HUES64 (cell line): ENCODE measurements at regions not wholly inside any gene's neighbourhood (a gene's known extent, or its start where the extent isn't known, plus 50 kb on each side); places are given as distances from the start of the nearest gene placed in this dataset.

ENCODE experiments used
- H3K27ac ChIP-seq: 2 replicates; pipeline ENCODE4 v1.7.0; 2013; ENCODE audit warnings: low read depth, low read length, inconsistent platforms
- H3K27me3 ChIP-seq: 2 replicates; pipeline ENCODE4 v1.6.1; 2013; ENCODE audit warnings: mild to moderate bottlenecking, low read length; ENCODE audit not compliant: insufficient read depth
- H3K36me3 ChIP-seq: 2 replicates; pipeline ENCODE4 v1.6.1; 2013; ENCODE audit warnings: mild to moderate bottlenecking, low read length; ENCODE audit not compliant: insufficient read depth
- H3K4me1 ChIP-seq: 2 replicates; pipeline ENCODE4 v1.6.1; 2013; ENCODE audit warnings: mild to moderate bottlenecking, low read length, moderate library complexity; ENCODE audit not compliant: insufficient read depth
- H3K4me3 ChIP-seq: 2 replicates; pipeline ENCODE4 v1.5.1; 2013; ENCODE audit warnings: mild to moderate bottlenecking, low read length, moderate library complexity
- H3K9ac ChIP-seq: 2 replicates; pipeline ENCODE4 v1.6.1; 2013; ENCODE audit warnings: mild to moderate bottlenecking, low read depth, low read length
- H3K9me3 ChIP-seq: 2 replicates; pipeline ENCODE4 v1.6.1; 2013; ENCODE audit warnings: low read depth, low read length; ENCODE audit not compliant: insufficient read depth
- WGBS: fragments of 150-250, 120-280 bp; methylation state at CpG from one replicate; pipeline ENCODE4 v1.1.7; 2013; ENCODE audit warnings: missing lambda C conversion rate; 5-methylcytosine and 5-hydroxymethylcytosine counted together

GRCh38 chr12:66964629-66965028 lies 285.8 kb upstream of the GRIP1 start:
- Histone ChIP-seq H3K27ac (no peak overlapping the region), H3K9me3 (no peaks in the 10 kb centered on the region), H3K27me3 (no peaks in the 10 kb centered on the region)

GRCh38 chr12:66965621-66966020 lies 286.7 kb upstream of the GRIP1 start:
- Histone ChIP-seq H3K4me1 (peaks cover 5% of the 10 kb centered on the region), H3K27ac (no peak overlapping the region), H3K9ac (no peak overlapping the region), H3K27me3 (no peaks in the 10 kb centered on the region), H3K4me3 (no peak overlapping the region), H3K36me3 (no peaks in the 10 kb centered on the region), H3K9me3 (no peaks in the 10 kb centered on the region)
- 89% methylated on average over 1 of the region's 1 CpG for WGBS

More at GRCh38 chr12:66964629-66965028, 285.8 kb upstream of the GRIP1 start:
- 95% methylated on average over 1 of the region's 2 CpGs for WGBS
- Histone ChIP-seq H3K9ac (no peak overlapping the region), H3K4me1 (peaks cover 11% of the 10 kb centered on the region), H3K36me3 (no peaks in the 10 kb centered on the region), H3K4me3 (no peak overlapping the region)

GRCh38 chr12:66971816-66972215 lies 292.9 kb upstream of the GRIP1 start:
- Histone ChIP-seq H3K36me3 (no peaks in the 10 kb centered on the region), H3K27ac (no peak overlapping the region), H3K4me1 (no peaks in the 10 kb centered on the region), H3K27me3 (no peaks in the 10 kb centered on the region), H3K9ac (no peak overlapping the region), H3K4me3 (no peak overlapping the region), H3K9me3 (no peaks in the 10 kb centered on the region)
- 82% methylated on average over 5 of the region's 5 CpGs for WGBS

- Histone ChIP-seq H3K9ac (no peak overlapping the region), H3K9me3 (no peaks in the 10 kb centered on the region), H3K4me3 (no peak overlapping the region), H3K27ac (no peak overlapping the region), H3K36me3 (no peaks in the 10 kb centered on the region), H3K27me3 (no peaks in the 10 kb centered on the region), H3K4me1 (0 out of 2 replicates have a peak, but pooled peaks cover 5% of the 10 kb centered on the region)
Observed at GRCh38 chr12:66976526-66976925, 292.6 kb upstream of the CAND1 start.

- no peaks in the 10 kb centered on the region for H3K27me3 ChIP-seq
- H3K4me1 ChIP-seq, result 0 out of 2 replicates have a peak, but pooled peaks cover 5% of the 10 kb centered on the region
- no peaks in the 10 kb centered on the region for H3K9me3 ChIP-seq
- no peak overlapping the region for H3K4me3 ChIP-seq
- H3K36me3 ChIP-seq, result no peaks in the 10 kb centered on the region
- no peak overlapping the region for H3K9ac ChIP-seq
- 85% methylated on average over 1 of the region's 1 CpG for WGBS
- no peak overlapping the region for H3K27ac ChIP-seq
Observed at GRCh38 chr12:66978802-66979201, 290.4 kb upstream of the CAND1 start.

GRCh38 chr12:66979251-66979650 lies 289.9 kb upstream of the CAND1 start:
- Histone ChIP-seq H3K36me3 (no peaks in the 10 kb centered on the region), H3K27ac (no peak overlapping the region), H3K9ac (no peak overlapping the region), H3K9me3 (no peaks in the 10 kb centered on the region), H3K27me3 (no peaks in the 10 kb centered on the region), H3K4me1 (0 out of 2 replicates have a peak, but pooled peaks cover 5% of the 10 kb centered on the region), H3K4me3 (no peak overlapping the region)
- WGBS, result 91% methylated on average over 1 of the region's 4 CpGs

- Histone ChIP-seq H3K4me3 (no peak overlapping the region), H3K27ac (no peak overlapping the region), H3K36me3 (no peaks in the 10 kb centered on the region), H3K9me3 (no peaks in the 10 kb centered on the region), H3K27me3 (no peaks in the 10 kb centered on the region), H3K4me1 (no peaks in the 10 kb centered on the region), H3K9ac (no peak overlapping the region)
- 77% methylated on average over 1 of the region's 2 CpGs for WGBS
Observed at GRCh38 chr12:66984077-66984476, 285.1 kb upstream of the CAND1 start.

- H3K36me3 ChIP-seq, result no peaks in the 10 kb centered on the region
- H3K4me3 ChIP-seq, result no peak overlapping the region
- H3K27ac ChIP-seq, result no peak overlapping the region
- 89% methylated on average over 3 of the region's 3 CpGs for WGBS
- H3K9me3 ChIP-seq, result no peaks in the 10 kb centered on the region
- H3K9ac ChIP-seq, result no peak overlapping the region
- no peaks in the 10 kb centered on the region for H3K4me1 ChIP-seq
- no peaks in the 10 kb centered on the region for H3K27me3 ChIP-seq
Observed at GRCh38 chr12:66984962-66985361, 284.2 kb upstream of the CAND1 start.

GRCh38 chr12:66999141-66999540 lies 270.0 kb upstream of the CAND1 start:
- no CpG with 5 or more reads among the region's 1 CpG for WGBS
- no peak overlapping the region for H3K27ac ChIP-seq
- no peak overlapping the region for H3K4me3 ChIP-seq
- no peak overlapping the region for H3K9ac ChIP-seq
- no peaks in the 10 kb centered on the region for H3K9me3 ChIP-seq
- no peaks in the 10 kb centered on the region for H3K36me3 ChIP-seq
- H3K4me1 ChIP-seq, result peaks cover 6% of the 10 kb centered on the region; the same call in 1 of the 2 replicates
- H3K27me3 ChIP-seq, result no peaks in the 10 kb centered on the region

GRCh38 chr12:67001251-67001650 lies 267.9 kb upstream of the CAND1 start:
- H3K4me3 ChIP-seq, result no peak overlapping the region

GRCh38 chr12:67002720-67003119 lies 266.4 kb upstream of the CAND1 start:
- H3K4me3 ChIP-seq, result no peak overlapping the region
- H3K27me3 ChIP-seq, result no peaks in the 10 kb centered on the region
- H3K36me3 ChIP-seq, result no peaks in the 10 kb centered on the region
- H3K4me1 ChIP-seq, result no peaks in the 10 kb centered on the region; the same call in 1 of the 2 replicates
- H3K27ac ChIP-seq, result no peak overlapping the region
- H3K9ac ChIP-seq, result no peak overlapping the region
- 92% methylated on average over 2 of the region's 2 CpGs for WGBS
- no peaks in the 10 kb centered on the region for H3K9me3 ChIP-seq

More at GRCh38 chr12:67001251-67001650, 267.9 kb upstream of the CAND1 start:
- Histone ChIP-seq H3K27me3 (no peaks in the 10 kb centered on the region), H3K9ac (no peak overlapping the region), H3K27ac (no peak overlapping the region), H3K9me3 (no peaks in the 10 kb centered on the region), H3K4me1 (peaks cover 5% of the 10 kb centered on the region; the same call in 1 of the 2 replicates), H3K36me3 (no peaks in the 10 kb centered on the region)
- WGBS, result 71% methylated on average over 1 of the region's 2 CpGs

GRCh38 chr12:67006610-67007009 lies 262.5 kb upstream of the CAND1 start:
- Histone ChIP-seq H3K4me3 (no peak overlapping the region), H3K27ac (no peak overlapping the region), H3K36me3 (no peaks in the 10 kb centered on the region), H3K9ac (no peak overlapping the region), H3K9me3 (no peaks in the 10 kb centered on the region), H3K27me3 (no peaks in the 10 kb centered on the region), H3K4me1 (no peaks in the 10 kb centered on the region)
- WGBS, result 75% methylated on average over 2 of the region's 2 CpGs
